ENCODE measurements at regions not wholly inside any gene's neighbourhood (a gene's known extent, or its start where the extent isn't known, plus 50 kb on each side); places are given as distances from the start of the nearest gene placed in this dataset.

- ChIA-PET POLR2A (no interaction called here), CTCF (no interaction called here), RAD21 (ENCODE audit: unreplicated experiment) (no interaction called here), SMC1A (ENCODE audit: uncharacterized antibody, unreplicated experiment) (no interaction called here)
- Histone ChIP-seq H3K4me2 (ENCODE audit: control insufficient read depth, insufficient read depth) (no peak overlapping the region), H3K27ac (ENCODE audit: control insufficient read depth, insufficient read depth) (no peak overlapping the region), H3K9me3 (replicated peaks; ENCODE audit: control insufficient read depth, insufficient read depth, low read length) (no peaks in the 10 kb centered on the region), H3K27me3 (replicated peaks in 1 of 2; ENCODE audit: control insufficient read depth in 2 of 2, insufficient read depth in 2 of 2, low read length in 1 of 2) (no peaks in the 10 kb centered on the region), H3K4me3 (no peak overlapping the region), H3K36me3 (ENCODE audit: control insufficient read depth in 2 of 2, insufficient read depth in 2 of 2, low read length in 1 of 2) (no peaks in the 10 kb centered on the region), H3K9ac (ENCODE audit: control insufficient read depth, insufficient read depth, low read length) (no peak overlapping the region), H4K20me1 (ENCODE audit: control insufficient read depth, insufficient read depth) (no peaks in the 10 kb centered on the region; the same call in 1 of the 2 replicates), H3K79me2 (ENCODE audit: control insufficient read depth, insufficient read depth, low read length) (no peaks in the 10 kb centered on the region), H3K4me1 (ENCODE audit: control insufficient read depth, insufficient read depth, low read length) (no peaks in the 10 kb centered on the region), H2AFZ (ENCODE audit: control insufficient read depth, low read depth, low read length) (no peak overlapping the region)
- no TSS peak for BruUV-seq (replicated peaks)
- WGBS (ENCODE audit: insufficient coverage, insufficient replicate concordance, low lambda C conversion rate, missing lambda C conversion rate) = 25% methylated on average over 5 of the region's 5 CpGs
- DNase-seq (ENCODE audit: low read depth, low spot score) (no peak), FAIRE-seq (no peak), ATAC-seq (no peak)
- in situ Hi-C loops (cut with MboI) (no loop called here), intact Hi-C loops (cut with micrococcal nuclease; ENCODE audit: unreplicated experiment) (no loop called here)
- TF ChIP-seq TBL1XR1 (IDR thresholded peaks at IDR 0.05; ENCODE audit: low read depth, low read length) (no peak), RELB (IDR thresholded peaks at IDR 0.05; ENCODE audit: low read depth) (no peak), MEF2B (IDR thresholded peaks at IDR 0.05; ENCODE audit: partially characterized antibody, poor library complexity, severe bottlenecking) (no peak), ZNF592 (IDR thresholded peaks at IDR 0.05) (no peak), STAT3 (IDR thresholded peaks at IDR 0.05; ENCODE audit: low read depth, low read length) (no peak), ATF7 (IDR thresholded peaks at IDR 0.05; ENCODE audit: low read depth) (no peak), CREB1 (IDR thresholded peaks at IDR 0.05; ENCODE audit: low read depth) (no peak), MYC (IDR thresholded peaks at IDR 0.05; ENCODE audit: insufficient read depth, insufficient read length, insufficient replicate concordance, low read length, severe bottlenecking) (no peak), ZBTB33 (IDR thresholded peaks at IDR 0.05) (no peak), SIX5 (IDR thresholded peaks at IDR 0.05; ENCODE audit: low read depth, low read length, severe bottlenecking) (no peak), ZSCAN29 (IDR thresholded peaks at IDR 0.05) (no peak), PAX5 (IDR thresholded peaks at IDR 0.05; ENCODE audit: borderline replicate concordance, low read depth, low read length) (no peak), ESRRA (IDR thresholded peaks at IDR 0.05; ENCODE audit: low read length) (no peak)
These were observed 330.4 kb upstream of the SFRP2 start for GRCh38 chr4:154119317-154119716.
